Activated CD4-positive, alpha-beta T cell treated with anti-CD3 and anti-CD28 coated beads, Interleukin-2, amount 10 ng/mL, durations not matched to agents 7 days and 5 days (primary cell): ENCODE measurements at regions not wholly inside any gene's neighbourhood (a gene's known extent, or its start where the extent isn't known, plus 50 kb on each side); places are given as distances from the start of the nearest gene placed in this dataset.

ENCODE experiments used
- CTCF ChIA-PET: fragments of 350-600 bp; sonication (Branson Sonifier 250); formaldehyde crosslinking; loops from one replicate; lab custom pipeline; 2021; ENCODE audit warnings: antibody characterized with exemption; lab: Charles Lee
- POLR2A ChIA-PET: fragments of 350-600 bp; sonication (Branson Sonifier 250); formaldehyde crosslinking; loops from one replicate; lab custom pipeline; 2021; ENCODE audit warnings: antibody characterized with exemption; lab: Charles Lee
- DNase-seq: peaks from one replicate; pipeline ENCODE4 v3.0.0-alpha.2; 2020
- H3K27ac Mint-ChIP-seq: one replicate; pipeline ENCODE4 v1.8.0; 2021; ENCODE audit warnings: mild to moderate bottlenecking, moderate library complexity, mixed read lengths
- H3K27me3 Mint-ChIP-seq: one replicate; pipeline ENCODE4 v1.8.0; 2021; ENCODE audit warnings: mixed read lengths
- H3K36me3 Mint-ChIP-seq: one replicate; pipeline ENCODE4 v1.8.0; 2021; ENCODE audit warnings: low read depth, mixed read lengths
- H3K4me1 Mint-ChIP-seq: one replicate; pipeline ENCODE4 v1.8.0; 2021; ENCODE audit warnings: mixed read lengths
- H3K4me3 Mint-ChIP-seq: one replicate; pipeline ENCODE4 v1.8.0; 2021; ENCODE audit warnings: mild to moderate bottlenecking, moderate library complexity, mixed read lengths
- H3K9me3 Mint-ChIP-seq: one replicate; pipeline ENCODE4 v1.8.0; 2021; ENCODE audit warnings: mixed read lengths

GRCh38 chr2:221106241-221106640 is 465.9 kb downstream of the EPHA4 start:
- CTCF ChIA-PET: no interaction called here
- Mint-ChIP-seq H3K27ac (no peak overlapping the region), H3K4me3 (no peak overlapping the region), H3K4me1 (peaks cover 10% of the 10 kb centered on the region), H3K9me3 (no peaks in the 10 kb centered on the region), H3K36me3 (no peaks in the 10 kb centered on the region), H3K27me3 (no peaks in the 10 kb centered on the region)
- POLR2A ChIA-PET: no interaction called here
- DNase-seq: no peak

- Mint-ChIP-seq H3K36me3 (no peaks in the 10 kb centered on the region), H3K4me3 (no peak overlapping the region), H3K27me3 (peaks cover 4% of the 10 kb centered on the region), H3K9me3 (no peaks in the 10 kb centered on the region), H3K27ac (no peak overlapping the region), H3K4me1 (peaks cover 10% of the 10 kb centered on the region)
- ChIA-PET CTCF (no interaction called here), POLR2A (no interaction called here)
- DNase-seq: no peak
Measured at GRCh38 chr2:221107424-221107823, 464.7 kb downstream of the EPHA4 start.

GRCh38 chr2:221109552-221109951 is 462.6 kb downstream of the EPHA4 start:
- H3K27ac Mint-ChIP-seq: no peak overlapping the region
- H3K9me3 Mint-ChIP-seq: no peaks in the 10 kb centered on the region
- no peaks in the 10 kb centered on the region for H3K36me3 Mint-ChIP-seq
- H3K4me3 Mint-ChIP-seq: no peak overlapping the region
- no peak for DNase-seq
- POLR2A ChIA-PET: no interaction called here
- H3K4me1 Mint-ChIP-seq: peaks cover 1% of the 10 kb centered on the region
- CTCF ChIA-PET: no interaction called here
- peaks cover 4% of the 10 kb centered on the region for H3K27me3 Mint-ChIP-seq

- Mint-ChIP-seq H3K9me3 (no peaks in the 10 kb centered on the region), H3K27me3 (peaks cover 4% of the 10 kb centered on the region), H3K4me1 (no peaks in the 10 kb centered on the region), H3K36me3 (no peaks in the 10 kb centered on the region), H3K4me3 (no peak overlapping the region), H3K27ac (no peak overlapping the region)
- no peak for DNase-seq
- ChIA-PET POLR2A (no interaction called here), CTCF (no interaction called here)
Measured at GRCh38 chr2:221111739-221112138, 460.4 kb downstream of the EPHA4 start.

GRCh38 chr2:221112744-221113143 is 459.4 kb downstream of the EPHA4 start:
- Mint-ChIP-seq H3K4me1 (no peaks in the 10 kb centered on the region), H3K4me3 (no peak overlapping the region), H3K36me3 (no peaks in the 10 kb centered on the region), H3K9me3 (no peaks in the 10 kb centered on the region), H3K27me3 (peaks cover 4% of the 10 kb centered on the region), H3K27ac (no peak overlapping the region)
- ChIA-PET CTCF (no interaction called here), POLR2A (no interaction called here)
- DNase-seq: no peak

GRCh38 chr2:221115944-221116343 is 456.2 kb downstream of the EPHA4 start:
- POLR2A ChIA-PET: no interaction called here
- DNase-seq: no peak
- no peaks in the 10 kb centered on the region for H3K4me1 Mint-ChIP-seq
- no peaks in the 10 kb centered on the region for H3K36me3 Mint-ChIP-seq
- no peaks in the 10 kb centered on the region for H3K9me3 Mint-ChIP-seq
- H3K27ac Mint-ChIP-seq: no peak overlapping the region
- H3K4me3 Mint-ChIP-seq: no peak overlapping the region
- peaks cover 4% of the 10 kb centered on the region for H3K27me3 Mint-ChIP-seq
- CTCF ChIA-PET: interaction anchor here (0.7 kb wide), 1 partner anchor 169 kb away, joined by 3 read pairs; no protein-coding TSS in a partner anchor

- Mint-ChIP-seq H3K36me3 (no peaks in the 10 kb centered on the region), H3K9me3 (no peaks in the 10 kb centered on the region), H3K4me1 (no peaks in the 10 kb centered on the region), H3K27me3 (no peaks in the 10 kb centered on the region), H3K27ac (no peak overlapping the region), H3K4me3 (no peak overlapping the region)
- ChIA-PET CTCF (no interaction called here), POLR2A (no interaction called here)
- DNase-seq: no peak
Measured at GRCh38 chr2:221120643-221121042, 451.5 kb downstream of the EPHA4 start.

GRCh38 chr2:221123396-221123795 is 448.7 kb downstream of the EPHA4 start:
- Mint-ChIP-seq H3K9me3 (peaks cover 5% of the 10 kb centered on the region), H3K4me3 (no peak overlapping the region), H3K27ac (no peak overlapping the region), H3K4me1 (no peaks in the 10 kb centered on the region), H3K27me3 (no peaks in the 10 kb centered on the region), H3K36me3 (no peaks in the 10 kb centered on the region)
- no peak for DNase-seq
- ChIA-PET POLR2A (no interaction called here), CTCF (interaction anchor here (0.6 kb wide), 1 partner anchor 1317 kb away, joined by 3 read pairs; no protein-coding TSS in a partner anchor)

- H3K36me3 Mint-ChIP-seq: no peaks in the 10 kb centered on the region
- H3K9me3 Mint-ChIP-seq: peaks cover 10% of the 10 kb centered on the region
- no peaks in the 10 kb centered on the region for H3K27me3 Mint-ChIP-seq
- no peak for DNase-seq
- H3K4me1 Mint-ChIP-seq: no peaks in the 10 kb centered on the region
- no peak overlapping the region for H3K4me3 Mint-ChIP-seq
- CTCF ChIA-PET: no interaction called here
- POLR2A ChIA-PET: no interaction called here
- no peak overlapping the region for H3K27ac Mint-ChIP-seq
Measured at GRCh38 chr2:221124532-221125240, 447.4 kb downstream of the EPHA4 start.

GRCh38 chr2:221125691-221126090 is 446.4 kb downstream of the EPHA4 start:
- DNase-seq: no peak
- Mint-ChIP-seq H3K27ac (no peak overlapping the region), H3K36me3 (no peaks in the 10 kb centered on the region), H3K27me3 (no peaks in the 10 kb centered on the region), H3K4me1 (no peaks in the 10 kb centered on the region), H3K4me3 (no peak overlapping the region), H3K9me3 (peaks cover 10% of the 10 kb centered on the region)
- ChIA-PET POLR2A (no interaction called here), CTCF (interaction anchor here (0.6 kb wide), 1 partner anchor 81 kb away, joined by 3 read pairs; no protein-coding TSS in a partner anchor)

GRCh38 chr2:221129657-221130056 is 442.4 kb downstream of the EPHA4 start:
- H3K27ac Mint-ChIP-seq: no peak overlapping the region
- CTCF ChIA-PET: no interaction called here
- no peaks in the 10 kb centered on the region for H3K36me3 Mint-ChIP-seq
- no peaks in the 10 kb centered on the region for H3K4me1 Mint-ChIP-seq
- POLR2A ChIA-PET: no interaction called here
- H3K4me3 Mint-ChIP-seq: no peak overlapping the region
- no peaks in the 10 kb centered on the region for H3K27me3 Mint-ChIP-seq
- no peak for DNase-seq
- peaks cover 10% of the 10 kb centered on the region for H3K9me3 Mint-ChIP-seq

GRCh38 chr2:221130431-221130830 is 441.7 kb downstream of the EPHA4 start:
- no peaks in the 10 kb centered on the region for H3K4me1 Mint-ChIP-seq
- H3K27ac Mint-ChIP-seq: no peak overlapping the region
- no peaks in the 10 kb centered on the region for H3K27me3 Mint-ChIP-seq
- ChIA-PET CTCF (no interaction called here), POLR2A (no interaction called here)
- no peak for DNase-seq
- no peak overlapping the region for H3K4me3 Mint-ChIP-seq
- H3K9me3 Mint-ChIP-seq: peaks cover 10% of the 10 kb centered on the region
- no peaks in the 10 kb centered on the region for H3K36me3 Mint-ChIP-seq

- Mint-ChIP-seq H3K4me1 (no peaks in the 10 kb centered on the region), H3K27me3 (no peaks in the 10 kb centered on the region), H3K9me3 (no peaks in the 10 kb centered on the region), H3K36me3 (no peaks in the 10 kb centered on the region), H3K27ac (no peak overlapping the region), H3K4me3 (no peak overlapping the region)
- CTCF ChIA-PET: no interaction called here
- POLR2A ChIA-PET: no interaction called here
- no peak for DNase-seq
Measured at GRCh38 chr2:221133941-221134340, 438.2 kb downstream of the EPHA4 start.

- ChIA-PET CTCF (interaction anchor here (0.6 kb wide), 1 partner anchor 136 kb away, joined by 3 read pairs; no protein-coding TSS in a partner anchor), POLR2A (no interaction called here)
- Mint-ChIP-seq H3K9me3 (no peaks in the 10 kb centered on the region), H3K27ac (no peak overlapping the region), H3K4me1 (no peaks in the 10 kb centered on the region), H3K27me3 (no peaks in the 10 kb centered on the region), H3K36me3 (no peaks in the 10 kb centered on the region), H3K4me3 (no peak overlapping the region)
- DNase-seq: no peak
Measured at GRCh38 chr2:221134718-221135117, 437.4 kb downstream of the EPHA4 start.
